ENCODE measurements at regions not wholly inside any gene's neighbourhood (a gene's known extent, or its start where the extent isn't known, plus 50 kb on each side); places are given as distances from the start of the nearest gene placed in this dataset.
"Not testable (repeated sequence)": the region's sequence is repeated elsewhere in the genome, so short reads cannot be mapped to it uniquely, and the experiment has no call there.

DNA sequence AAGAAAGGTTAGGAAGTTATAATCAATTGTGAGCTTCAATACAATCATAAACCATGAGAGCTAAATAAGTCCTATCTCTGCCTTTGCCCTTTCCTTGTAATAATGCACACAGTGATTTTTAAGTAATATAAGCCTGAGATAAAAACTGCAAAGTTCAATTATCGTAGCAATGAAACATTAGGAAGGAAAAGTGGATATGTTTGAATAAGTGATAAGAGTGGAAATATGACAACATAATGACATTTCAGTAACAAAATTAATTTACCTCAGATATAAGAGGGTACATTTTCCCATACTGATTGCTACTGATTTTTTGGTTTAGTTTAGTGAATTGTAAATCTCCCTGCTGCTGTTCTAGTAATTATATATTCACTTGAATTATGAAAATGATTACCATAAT, 164.2 kb upstream of the FANCL start:
- TF ChIP-seq, protein P1, sequence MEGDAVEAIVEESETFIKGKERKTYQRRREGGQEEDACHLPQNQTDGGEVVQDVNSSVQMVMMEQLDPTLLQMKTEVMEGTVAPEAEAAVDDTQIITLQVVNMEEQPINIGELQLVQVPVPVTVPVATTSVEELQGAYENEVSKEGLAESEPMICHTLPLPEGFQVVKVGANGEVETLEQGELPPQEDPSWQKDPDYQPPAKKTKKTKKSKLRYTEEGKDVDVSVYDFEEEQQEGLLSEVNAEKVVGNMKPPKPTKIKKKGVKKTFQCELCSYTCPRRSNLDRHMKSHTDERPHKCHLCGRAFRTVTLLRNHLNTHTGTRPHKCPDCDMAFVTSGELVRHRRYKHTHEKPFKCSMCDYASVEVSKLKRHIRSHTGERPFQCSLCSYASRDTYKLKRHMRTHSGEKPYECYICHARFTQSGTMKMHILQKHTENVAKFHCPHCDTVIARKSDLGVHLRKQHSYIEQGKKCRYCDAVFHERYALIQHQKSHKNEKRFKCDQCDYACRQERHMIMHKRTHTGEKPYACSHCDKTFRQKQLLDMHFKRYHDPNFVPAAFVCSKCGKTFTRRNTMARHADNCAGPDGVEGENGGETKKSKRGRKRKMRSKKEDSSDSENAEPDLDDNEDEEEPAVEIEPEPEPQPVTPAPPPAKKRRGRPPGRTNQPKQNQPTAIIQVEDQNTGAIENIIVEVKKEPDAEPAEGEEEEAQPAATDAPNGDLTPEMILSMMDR (IDR thresholded peaks at IDR 0.05) = no peak
- Histone ChIP-seq H3K9me3 (no peaks in the 10 kb centered on the region), H3K4me1 (ENCODE audit: low read depth) (no peaks in the 10 kb centered on the region), H3K4me3 (no peak overlapping the region), H3K36me3 (ENCODE audit: low read depth) (no peaks in the 10 kb centered on the region)
- no peak for DNase-seq
- ATAC-seq = no peak
- intact Hi-C loops (cut with DNase I, micrococcal nuclease) = no loop called here

DNA sequence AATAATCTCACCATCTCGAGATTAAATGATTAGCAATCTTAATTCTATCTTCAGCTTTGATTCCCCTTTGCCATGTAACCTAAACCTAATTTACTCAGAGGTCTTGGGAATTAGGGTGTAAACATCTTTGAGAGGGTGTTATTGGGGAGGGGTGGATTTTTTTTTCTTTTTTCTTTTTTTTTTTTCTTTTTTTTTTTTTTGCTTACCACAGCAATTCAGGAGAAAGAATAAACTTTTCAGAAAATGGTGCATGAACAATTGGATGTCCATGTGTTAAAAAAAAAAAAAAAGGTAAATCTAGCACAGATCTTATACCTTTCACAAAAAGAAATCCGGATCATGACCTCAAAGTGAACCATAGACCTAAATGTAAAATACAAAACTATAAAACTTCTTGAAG, 160.8 kb upstream of the FANCL start:
- no peaks in the 10 kb centered on the region for H3K9me3 ChIP-seq
- H3K4me3 ChIP-seq = no peak overlapping the region
- DNase-seq = no peak
- TF ChIP-seq, protein P1 (IDR thresholded peaks at IDR 0.05) = no peak
- no peaks in the 10 kb centered on the region for H3K36me3 ChIP-seq (ENCODE audit: low read depth)
- no peaks in the 10 kb centered on the region for H3K4me1 ChIP-seq (ENCODE audit: low read depth)
- no peak for ATAC-seq
- intact Hi-C loops (cut with DNase I, micrococcal nuclease) = no loop called here

DNA sequence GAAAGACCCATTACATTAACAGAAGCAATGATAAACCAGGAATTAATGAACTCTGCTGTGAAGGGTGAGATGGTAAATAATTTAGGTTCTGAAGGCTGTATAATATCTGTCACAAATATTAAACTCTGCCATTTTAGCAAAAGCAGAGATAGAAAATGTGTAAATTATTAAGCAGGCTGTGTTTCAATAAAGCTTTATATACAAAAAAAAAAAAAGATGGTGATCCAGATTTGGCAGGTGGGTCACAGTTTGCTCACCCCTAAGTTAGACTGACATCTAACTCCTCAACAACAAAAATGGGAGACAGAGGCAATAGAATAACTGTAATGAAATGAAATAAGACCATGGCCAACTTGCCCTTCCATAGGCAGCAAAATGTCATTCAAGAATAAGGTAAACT, 157.3 kb upstream of the FANCL start:
- no peak for ATAC-seq
- TF ChIP-seq, protein P1 (IDR thresholded peaks at IDR 0.05) = no peak
- Histone ChIP-seq H3K36me3 (ENCODE audit: low read depth) (no peaks in the 10 kb centered on the region), H3K4me3 (no peak overlapping the region), H3K9me3 (no peaks in the 10 kb centered on the region), H3K4me1 (ENCODE audit: low read depth) (no peaks in the 10 kb centered on the region)
- no peak for DNase-seq
- intact Hi-C loops (cut with DNase I, micrococcal nuclease) = no loop called here

DNA sequence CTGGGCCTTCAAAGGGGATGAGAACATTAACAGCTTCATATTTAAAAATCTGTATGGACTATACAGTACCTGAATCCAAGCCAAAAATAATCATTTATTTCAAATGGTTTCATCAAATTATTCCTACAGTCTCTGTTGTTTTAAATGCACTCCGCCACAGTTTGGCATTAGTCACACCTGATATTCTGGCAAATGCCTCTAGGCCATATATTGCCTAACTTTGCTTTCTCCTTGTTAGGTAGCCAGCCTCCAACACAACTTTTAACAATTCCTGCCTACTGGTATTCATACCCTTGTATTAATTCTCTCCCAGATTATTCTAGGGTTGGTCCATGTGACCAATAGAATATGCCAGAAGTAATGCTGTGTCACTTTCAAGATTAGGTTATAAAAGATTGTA, 146.6 kb upstream of the FANCL start:
- H3K4me3 ChIP-seq = no peak overlapping the region
- DNase-seq (no peak), ATAC-seq (no peak)
- H3K36me3 ChIP-seq (ENCODE audit: low read depth) = no peaks in the 10 kb centered on the region
- TF ChIP-seq, protein P1 (IDR thresholded peaks at IDR 0.05) = no peak
- no peaks in the 10 kb centered on the region for H3K4me1 ChIP-seq (ENCODE audit: low read depth)
- intact Hi-C loops (cut with DNase I, micrococcal nuclease) = no loop called here
- no peaks in the 10 kb centered on the region for H3K9me3 ChIP-seq

- H3K36me3 ChIP-seq (ENCODE audit: low read depth); intact Hi-C loops (cut with DNase I, micrococcal nuclease); ATAC-seq: not testable (repeated sequence)
Observed at GRCh38 chr2:58386904-58387303, 145.8 kb upstream of the FANCL start.

GRCh38 chr2:58378152-58378551, 137.0 kb upstream of the FANCL start:
- Histone ChIP-seq H3K36me3 (ENCODE audit: low read depth) (no peaks in the 10 kb centered on the region), H3K4me3 (no peak overlapping the region), H3K9me3 (no peaks in the 10 kb centered on the region), H3K4me1 (ENCODE audit: low read depth) (no peaks in the 10 kb centered on the region)
- TF ChIP-seq, protein P1 (IDR thresholded peaks at IDR 0.05) = no peak
- ATAC-seq = no peak
- intact Hi-C loops (cut with DNase I, micrococcal nuclease) = no loop called here
- no peak for DNase-seq

More at GRCh38 chr2:58386904-58387303, 145.8 kb upstream of the FANCL start:
- H3K4me1 ChIP-seq (ENCODE audit: low read depth); H3K9me3 ChIP-seq; H3K4me3 ChIP-seq; DNase-seq: not testable (repeated sequence)
